RCC 7860 (cell line): ENCODE measurements at regions not wholly inside any gene's neighbourhood (a gene's known extent, or its start where the extent isn't known, plus 50 kb on each side); places are given as distances from the start of the nearest gene placed in this dataset.

Experiments used
- DNase-seq: peaks from one replicate; pipeline ENCODE4 v3.0.0-alpha.2; 2015; ENCODE audit warnings: low spot score
- FAIRE-seq: peaks from 2 replicates; lab custom pipeline; 2012; peaks lifted over from hg19 to GRCh38; lab: Jason Lieb, UNC

GRCh38 chr6:100269189-100269588 is 195.5 kb downstream of the SIM1 start:
- FAIRE-seq (no peak), DNase-seq (peak; percentile 22)

- DNase-seq, result no peak
- FAIRE-seq, result no peak
Observed at GRCh38 chr6:100268326-100268725, 196.4 kb downstream of the SIM1 start.

- no peak for FAIRE-seq
- no peak for DNase-seq
Observed at GRCh38 chr6:100267721-100268123, 197.0 kb downstream of the SIM1 start.

GRCh38 chr6:100266494-100267401 is 198.0 kb downstream of the SIM1 start:
- DNase-seq (no peak), FAIRE-seq (no peak)

GRCh38 chr6:100262086-100262485 is 202.6 kb downstream of the SIM1 start:
- FAIRE-seq, result no peak
- no peak for DNase-seq

- FAIRE-seq (no peak), DNase-seq (no peak)
Observed at GRCh38 chr6:100261486-100261885, 203.2 kb downstream of the SIM1 start.

GRCh38 chr6:100260584-100260983 is 204.1 kb downstream of the SIM1 start:
- no peak for DNase-seq

GRCh38 chr6:100259865-100260264 is 204.9 kb downstream of the SIM1 start:
- no peak for DNase-seq
- FAIRE-seq, result no peak

More at GRCh38 chr6:100260584-100260983, 204.1 kb downstream of the SIM1 start:
- no peak for FAIRE-seq

GRCh38 chr6:100258752-100259151 is 206.0 kb downstream of the SIM1 start:
- FAIRE-seq, result no peak
- DNase-seq, result no peak

GRCh38 chr6:100257793-100258395 is 206.8 kb downstream of the SIM1 start:
- DNase-seq (peak; percentile 74), FAIRE-seq (peak; percentile 65)

- FAIRE-seq, result no peak
- no peak for DNase-seq
Observed at GRCh38 chr6:100255701-100256100, 209.0 kb downstream of the SIM1 start.

GRCh38 chr6:100247123-100247522 is 217.6 kb downstream of the SIM1 start:
- DNase-seq, result no peak
- FAIRE-seq, result no peak

- FAIRE-seq, result no peak
- no peak for DNase-seq
Observed at GRCh38 chr6:100246206-100246605, 218.5 kb downstream of the SIM1 start.

GRCh38 chr6:100240798-100241197 is 223.9 kb downstream of the SIM1 start:
- DNase-seq (no peak), FAIRE-seq (no peak)

GRCh38 chr6:100237821-100238220 is 226.9 kb downstream of the SIM1 start:
- DNase-seq (no peak), FAIRE-seq (no peak)

GRCh38 chr6:100236389-100236788 is 228.3 kb downstream of the SIM1 start:
- DNase-seq (no peak), FAIRE-seq (no peak)

GRCh38 chr6:100235631-100236030 is 229.1 kb downstream of the SIM1 start:
- no peak for DNase-seq

GRCh38 chr6:100234625-100235024 is 230.1 kb downstream of the SIM1 start:
- FAIRE-seq, result no peak

More at GRCh38 chr6:100235631-100236030, 229.1 kb downstream of the SIM1 start:
- no peak for FAIRE-seq

GRCh38 chr6:100232781-100233573 is 231.7 kb downstream of the SIM1 start:
- DNase-seq, result no peak
- no peak for FAIRE-seq

More at GRCh38 chr6:100234625-100235024, 230.1 kb downstream of the SIM1 start:
- DNase-seq, result no peak

- no peak for DNase-seq
- no peak for FAIRE-seq
Observed at GRCh38 chr6:100230953-100231316, 233.8 kb downstream of the SIM1 start.
